H4 (cell line): ENCODE measurements at regions not wholly inside any gene's neighbourhood (a gene's known extent, or its start where the extent isn't known, plus 50 kb on each side); places are given as distances from the start of the nearest gene placed in this dataset.

Experiments used
- DNase-seq: peaks from one replicate; pipeline ENCODE4 v3.0.0-alpha.2; 2015; ENCODE audit warnings: low spot score

DNA sequence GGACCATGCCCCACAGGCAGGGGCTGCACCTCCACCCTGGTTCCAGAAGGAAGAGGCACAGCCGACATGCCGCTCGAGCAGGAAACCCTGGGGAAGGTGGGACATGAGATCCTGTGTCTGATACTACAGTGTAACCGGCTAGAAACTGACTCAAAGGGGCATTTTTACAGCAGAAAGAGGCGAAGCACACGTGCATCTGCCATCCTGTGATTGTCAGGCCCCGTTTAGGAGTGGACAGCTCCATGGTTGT lies 62.7 kb downstream of the SIK1 start:
- no peak for DNase-seq

DNA sequence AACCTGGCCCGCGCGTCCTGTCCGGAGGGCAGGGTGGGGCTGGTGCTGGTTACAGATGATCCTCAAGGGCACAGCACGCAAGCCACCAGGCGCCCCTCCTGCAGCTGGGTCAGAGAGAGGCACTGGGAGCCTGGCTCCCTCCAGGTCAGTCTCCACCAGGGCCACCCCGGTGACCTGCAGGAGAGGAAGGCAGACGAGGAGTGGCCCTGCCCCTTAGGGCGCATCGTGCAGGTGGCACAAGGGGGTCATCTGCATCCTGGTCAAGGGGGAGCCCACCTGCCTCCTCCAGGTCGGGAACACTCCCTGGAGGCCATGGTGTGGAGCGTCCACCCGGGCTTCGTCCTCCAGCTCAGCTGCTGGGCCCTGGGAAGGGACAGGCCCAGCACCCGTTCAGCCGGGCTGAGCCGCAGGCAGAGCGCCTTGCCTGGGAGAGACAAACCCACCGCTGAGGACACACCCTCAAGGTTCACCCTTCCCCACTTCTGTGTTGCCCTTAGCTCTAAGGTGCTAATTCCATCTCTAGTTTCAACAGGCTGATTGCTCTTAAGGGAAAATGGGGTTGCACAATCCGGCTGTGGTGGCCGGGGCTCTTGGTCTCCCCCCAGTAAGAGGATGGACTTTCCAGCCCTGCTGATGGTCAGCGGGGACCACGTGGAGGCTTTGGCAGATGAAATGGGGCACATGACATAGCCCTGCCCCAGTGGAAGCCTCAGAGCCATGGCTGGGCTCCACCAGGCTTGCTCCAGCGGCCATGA lies 63.2 kb downstream of the SIK1 start:
- DNase-seq, result no peak

DNA sequence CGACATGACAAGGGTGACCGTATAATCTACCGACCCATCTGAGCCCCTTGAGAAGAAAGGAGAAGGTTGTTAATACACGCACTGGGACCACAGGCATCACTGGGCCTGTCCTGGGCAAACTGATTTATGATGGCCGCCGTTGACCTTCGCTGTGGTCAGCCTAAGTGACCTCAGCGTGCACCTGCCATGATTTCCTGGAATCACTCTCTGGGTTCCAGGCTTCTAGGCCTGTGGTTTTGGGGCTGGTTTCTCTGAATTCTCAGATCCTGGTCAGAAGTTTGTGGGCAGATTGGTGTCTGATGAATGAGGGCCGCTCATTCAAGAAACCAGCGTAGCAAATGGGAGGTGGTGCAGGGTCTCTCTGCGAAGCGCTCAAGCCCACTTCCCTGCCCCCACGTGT lies 64.0 kb downstream of the SIK1 start:
- no peak for DNase-seq

DNA sequence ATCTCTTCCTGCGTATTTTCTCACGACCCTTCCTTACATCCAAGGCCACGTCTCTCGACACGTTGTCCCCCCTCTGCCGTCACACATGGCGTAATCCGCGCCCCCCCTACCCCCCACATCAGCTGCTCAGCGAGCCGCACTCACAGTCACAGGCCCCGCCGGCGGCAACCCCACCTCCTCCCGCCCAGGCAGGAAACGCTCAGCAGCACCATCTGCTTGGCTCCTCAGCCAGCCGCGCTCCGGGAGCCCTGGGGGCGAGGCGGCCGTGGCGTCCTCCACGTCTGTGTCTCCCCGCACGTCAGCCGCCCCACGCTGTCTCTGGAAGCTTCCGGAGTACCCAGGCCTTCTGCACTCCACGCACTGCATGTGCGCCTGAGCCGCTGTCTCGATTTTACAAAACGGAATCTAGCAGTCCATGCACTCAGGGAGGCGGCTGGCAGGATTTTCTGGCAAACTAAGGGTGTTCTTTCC lies 64.6 kb downstream of the SIK1 start:
- DNase-seq, result no peak

DNA sequence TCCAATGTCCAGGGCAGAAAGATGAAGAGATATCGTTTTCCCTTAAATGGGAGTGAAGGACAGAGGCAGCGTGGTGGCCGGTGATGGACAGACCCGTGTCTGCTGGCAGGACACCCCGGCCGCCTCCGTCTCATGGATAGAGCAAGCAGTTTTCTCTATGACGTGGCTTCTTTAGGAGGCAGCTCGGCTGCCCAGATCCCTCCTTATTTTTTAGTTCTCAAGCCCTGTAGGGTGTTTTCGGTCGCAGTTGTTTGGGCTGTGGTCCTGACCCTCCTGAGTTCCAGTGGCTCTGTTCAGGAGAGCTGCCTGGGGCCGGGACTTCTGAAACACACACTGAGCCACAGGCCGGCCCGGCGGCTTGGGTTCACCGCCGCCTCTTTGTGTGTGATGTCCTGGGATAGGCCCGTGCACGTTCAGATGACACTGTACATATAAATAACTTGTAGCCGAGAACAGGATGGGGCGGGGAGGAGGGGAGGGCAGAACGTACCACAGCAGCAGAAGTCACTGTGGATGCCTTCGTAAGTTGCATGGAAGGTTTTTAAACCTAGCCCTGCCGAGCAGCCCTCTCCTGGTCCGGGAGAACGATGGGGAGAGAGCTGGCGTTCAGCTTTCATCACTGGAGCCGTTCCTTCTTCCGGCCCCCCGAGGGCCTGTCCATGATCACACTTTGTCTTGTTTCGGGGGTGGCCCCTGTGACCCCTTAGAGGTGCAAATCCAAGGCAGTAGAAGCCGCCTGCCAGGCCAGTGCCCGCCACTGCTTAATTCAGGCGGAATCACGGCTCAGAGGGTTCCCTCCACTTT lies 65.2 kb downstream of the SIK1 start:
- no peak for DNase-seq

DNA sequence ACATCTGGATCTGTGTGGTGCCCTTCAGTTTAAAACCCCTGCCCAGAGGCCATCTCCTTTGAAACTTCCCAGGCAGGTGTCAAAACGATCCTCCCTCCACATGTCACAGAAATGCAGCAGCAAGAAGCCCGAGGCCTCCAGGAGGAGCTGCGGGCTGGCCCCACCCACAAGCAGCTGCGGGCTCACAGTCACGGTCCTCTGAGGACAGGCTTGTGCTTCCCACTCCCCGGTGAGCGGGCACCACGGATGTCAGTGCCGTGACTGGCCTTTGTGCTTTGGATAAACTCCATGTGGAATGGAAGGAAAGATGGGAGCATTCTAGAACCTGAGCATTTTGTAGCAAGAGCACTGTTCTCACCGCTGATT lies 65.8 kb downstream of the SIK1 start:
- DNase-seq, result no peak

DNA sequence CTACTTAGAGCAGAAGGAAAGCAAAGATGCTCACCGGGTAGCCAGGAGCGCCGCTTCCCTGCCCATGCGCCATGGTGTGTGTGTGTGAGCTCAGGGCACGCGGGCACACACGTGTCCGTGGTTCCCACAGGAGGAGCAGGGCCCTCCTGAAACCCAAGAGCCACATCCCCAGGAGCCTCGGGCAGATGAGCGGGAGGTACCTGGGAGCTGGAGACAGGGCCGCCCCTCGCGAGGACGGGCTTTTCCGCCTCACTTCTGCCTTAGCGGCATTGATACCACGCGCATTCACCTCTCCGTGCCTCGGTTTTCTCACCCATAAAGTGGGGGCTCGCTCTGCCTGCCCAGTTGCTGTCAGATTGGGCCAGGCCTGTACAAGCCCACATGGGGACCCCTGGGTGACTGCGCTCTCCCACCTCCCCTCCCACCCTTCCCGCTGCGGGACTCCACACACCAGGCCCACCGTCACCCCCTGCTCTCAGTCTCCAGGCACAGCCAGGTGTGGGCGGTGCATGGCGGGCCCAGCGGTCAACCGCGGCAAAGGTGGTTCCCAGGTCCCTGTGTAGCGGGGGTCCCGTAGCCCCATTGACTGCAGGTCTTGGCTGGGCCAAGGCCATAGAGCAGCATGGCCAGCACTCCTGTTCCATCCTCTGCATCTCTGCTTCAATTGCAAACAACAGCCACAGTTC lies 66.3 kb downstream of the SIK1 start:
- no peak for DNase-seq

DNA sequence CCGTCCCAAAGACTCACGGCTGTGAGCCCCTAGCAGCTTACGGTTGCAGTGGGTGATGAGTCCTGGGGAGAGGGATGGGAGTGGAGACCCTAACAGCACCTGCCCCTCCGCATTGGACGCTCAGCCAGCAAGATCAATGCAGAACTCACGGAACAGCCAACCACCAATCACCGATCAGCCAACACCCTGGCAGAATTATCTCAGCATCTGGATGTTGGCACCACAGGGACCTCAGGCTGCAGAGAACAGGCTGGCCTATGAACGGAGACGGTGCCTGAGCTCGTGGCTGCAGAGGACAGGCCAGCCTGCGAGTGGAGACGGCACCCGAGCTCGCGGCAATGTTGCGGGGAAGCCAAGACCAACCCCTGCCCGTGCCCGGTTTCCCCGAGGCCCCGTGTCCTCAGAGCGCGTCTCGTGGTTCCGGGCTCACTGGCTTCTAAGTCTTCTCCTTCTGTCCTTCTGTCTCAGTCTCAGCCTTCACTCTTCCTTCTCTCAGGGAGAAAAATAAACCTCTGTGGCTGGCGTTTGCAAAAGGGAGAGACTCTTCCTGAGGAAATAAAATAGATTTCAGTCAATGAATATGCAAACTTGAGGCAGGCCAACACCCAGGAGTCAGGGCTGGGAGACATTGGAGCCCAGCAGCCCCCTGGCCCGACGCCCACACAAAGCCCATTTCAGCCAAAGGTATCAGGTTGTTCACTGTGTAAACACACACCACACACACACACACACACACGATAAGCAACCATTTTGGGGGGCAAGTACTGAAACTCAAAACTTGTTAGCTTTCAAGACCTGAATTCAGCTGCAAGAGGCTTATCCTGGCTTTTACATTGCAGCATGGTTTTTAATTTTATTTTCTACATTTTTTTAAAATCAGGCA lies 67.8 kb downstream of the SIK1 start:
- DNase-seq, result no peak

DNA sequence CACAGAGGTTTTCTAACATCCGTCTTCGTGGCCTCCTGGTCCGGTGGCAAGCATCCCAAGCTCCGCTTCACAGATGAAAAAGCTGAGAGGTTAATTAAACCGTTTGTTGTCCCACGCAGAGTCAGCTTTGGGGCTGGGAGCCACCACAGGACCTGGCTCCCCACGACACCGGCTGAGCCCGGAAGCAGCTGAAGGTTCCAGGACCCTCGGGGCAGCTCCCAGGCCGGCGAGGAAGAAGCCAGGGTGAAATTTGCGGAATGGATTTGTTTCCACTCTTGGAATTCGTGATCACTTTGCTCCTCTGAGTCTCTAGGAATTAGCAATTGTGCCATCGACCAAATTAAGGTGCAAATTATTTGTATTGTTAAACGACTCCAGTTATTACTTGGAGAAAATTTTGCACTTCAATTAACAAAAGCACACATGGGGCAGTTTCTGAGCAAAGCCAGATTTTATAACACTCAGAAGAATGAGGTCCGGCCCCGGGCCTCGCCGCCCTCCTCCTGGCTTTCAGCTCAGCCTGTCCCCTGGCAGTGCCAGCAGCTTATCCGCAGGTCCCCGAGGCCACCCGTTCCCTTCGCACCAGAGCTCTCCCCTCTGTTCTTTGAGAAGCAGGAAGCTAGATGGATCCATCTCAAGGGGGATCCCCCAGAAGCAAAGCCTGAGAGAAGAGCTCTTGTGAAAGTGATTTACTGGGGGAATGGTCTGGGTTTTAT lies 69.1 kb downstream of the SIK1 start:
- DNase-seq, result no peak

DNA sequence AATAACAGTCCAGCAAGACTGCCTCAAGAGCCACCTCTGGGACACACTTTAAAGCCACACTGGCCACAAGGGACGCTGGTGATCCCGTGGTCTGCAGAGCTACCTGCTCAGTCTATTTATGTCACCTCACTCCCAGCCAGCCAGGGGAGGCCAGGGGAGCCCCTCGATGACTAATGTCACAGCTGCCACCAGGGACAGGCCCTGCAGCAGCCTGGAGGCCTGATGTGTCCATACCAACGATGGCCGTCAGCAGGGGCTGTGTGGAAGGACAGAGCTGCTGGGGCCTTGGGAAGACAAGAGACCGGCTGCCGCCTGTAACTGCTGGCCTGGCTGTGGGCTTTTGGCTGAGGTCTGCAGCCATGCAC lies 71.0 kb downstream of the SIK1 start:
- no peak for DNase-seq

DNA sequence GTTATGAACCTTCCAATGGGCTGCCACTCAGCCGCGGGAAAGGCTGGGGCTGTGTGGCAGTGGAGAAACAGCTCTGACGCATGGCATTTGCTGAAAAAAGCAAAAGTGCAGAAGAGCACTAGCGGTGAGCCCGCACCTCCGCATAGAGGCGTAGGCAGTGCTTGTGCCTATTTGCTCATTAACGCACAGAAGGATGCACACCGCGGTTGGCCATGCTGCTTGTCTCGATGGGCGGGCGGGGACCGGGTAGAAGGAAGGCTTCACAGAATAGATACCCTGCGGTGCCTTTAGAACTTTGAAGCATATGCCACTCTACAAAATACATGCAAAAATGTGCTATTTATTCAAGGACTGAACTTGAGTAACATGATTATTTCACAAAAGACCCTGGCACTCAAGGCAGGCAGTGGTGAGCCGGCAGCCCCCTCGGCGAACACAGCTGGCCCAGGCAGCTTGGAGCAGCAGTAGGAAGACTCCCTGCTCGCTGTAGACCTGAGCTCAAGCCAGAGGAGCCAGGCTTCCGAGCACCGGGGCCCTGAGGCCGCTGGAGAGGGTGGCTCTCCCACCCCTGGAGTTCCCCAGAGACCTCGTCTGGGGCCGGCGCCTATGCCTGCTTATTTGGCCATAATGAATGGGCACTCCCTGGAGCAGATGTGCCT lies 71.5 kb downstream of the SIK1 start:
- DNase-seq, result no peak

DNA sequence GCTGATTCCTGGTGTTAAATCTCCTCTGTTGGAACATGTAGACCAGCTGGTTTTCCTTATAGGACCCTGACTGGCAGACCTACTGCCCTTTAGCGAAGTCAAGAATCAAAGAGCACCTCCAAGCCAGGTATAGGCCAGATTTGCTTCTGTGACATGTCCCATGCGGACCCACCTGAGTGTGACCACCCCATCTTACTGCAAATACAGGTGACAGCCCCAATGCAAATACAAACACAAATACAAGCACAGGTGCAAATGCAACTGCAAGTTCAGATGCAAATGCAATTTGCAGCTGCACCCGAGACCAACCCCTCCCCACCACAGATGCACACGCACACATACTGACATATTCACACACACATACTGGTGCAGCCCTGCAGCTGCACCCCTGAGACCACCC lies 72.3 kb downstream of the SIK1 start:
- no peak for DNase-seq

DNA sequence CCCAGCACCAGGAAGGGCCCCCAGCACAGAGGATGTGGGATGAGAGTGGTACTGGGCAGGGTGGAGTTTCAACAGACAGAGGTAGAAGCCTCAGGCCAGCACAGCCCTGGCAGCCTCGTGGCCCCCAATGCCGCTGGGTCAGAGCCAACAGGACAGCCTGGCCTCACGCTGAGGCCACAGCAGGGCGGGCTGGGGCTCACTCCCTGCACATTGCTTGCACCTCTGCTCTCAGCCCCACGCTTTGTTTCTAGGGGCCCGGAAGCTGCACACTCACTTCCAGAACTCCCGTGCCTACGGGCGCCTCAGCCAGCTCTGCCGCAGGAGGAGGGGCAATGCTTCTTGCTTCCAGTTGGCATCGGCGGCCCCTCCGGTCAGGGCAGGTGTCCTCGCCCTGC lies 72.9 kb downstream of the SIK1 start:
- no peak for DNase-seq

DNA sequence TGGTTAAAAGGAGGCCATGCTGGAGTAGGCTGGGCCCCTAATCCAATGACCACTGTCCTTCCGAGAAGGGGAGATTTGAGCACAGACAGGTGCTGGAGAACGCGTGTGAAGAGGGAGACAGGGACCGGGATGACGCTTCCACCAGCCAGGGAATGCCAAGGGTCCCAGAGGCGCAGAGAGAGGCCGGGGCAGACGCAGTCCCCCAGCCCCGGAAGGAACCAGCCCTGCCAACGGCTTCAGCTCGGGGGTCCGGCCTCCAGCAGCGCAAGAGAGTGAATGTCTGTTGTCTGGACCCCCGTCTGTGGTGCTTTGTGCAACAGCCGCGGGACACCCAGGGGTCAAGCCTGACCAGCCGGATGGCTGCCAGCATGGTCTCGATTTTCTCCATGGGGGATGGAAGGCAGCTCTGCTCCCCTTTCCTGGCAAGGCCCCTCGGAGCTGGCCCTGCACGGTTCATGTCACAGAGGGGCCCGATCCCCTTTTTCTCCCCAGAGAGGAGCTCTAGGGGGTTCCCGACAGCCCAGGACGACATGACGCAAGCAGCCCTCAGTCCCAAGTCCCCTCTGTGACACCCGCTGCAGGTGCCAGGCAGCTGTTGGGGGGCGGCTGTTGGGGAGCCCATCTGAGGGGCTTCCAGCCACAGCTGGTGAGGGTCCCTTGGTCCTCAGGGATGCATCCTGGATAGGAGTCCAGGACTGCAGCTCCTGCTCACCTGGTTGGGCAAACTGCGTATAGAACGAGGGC lies 73.5 kb downstream of the SIK1 start:
- DNase-seq, result no peak

DNA sequence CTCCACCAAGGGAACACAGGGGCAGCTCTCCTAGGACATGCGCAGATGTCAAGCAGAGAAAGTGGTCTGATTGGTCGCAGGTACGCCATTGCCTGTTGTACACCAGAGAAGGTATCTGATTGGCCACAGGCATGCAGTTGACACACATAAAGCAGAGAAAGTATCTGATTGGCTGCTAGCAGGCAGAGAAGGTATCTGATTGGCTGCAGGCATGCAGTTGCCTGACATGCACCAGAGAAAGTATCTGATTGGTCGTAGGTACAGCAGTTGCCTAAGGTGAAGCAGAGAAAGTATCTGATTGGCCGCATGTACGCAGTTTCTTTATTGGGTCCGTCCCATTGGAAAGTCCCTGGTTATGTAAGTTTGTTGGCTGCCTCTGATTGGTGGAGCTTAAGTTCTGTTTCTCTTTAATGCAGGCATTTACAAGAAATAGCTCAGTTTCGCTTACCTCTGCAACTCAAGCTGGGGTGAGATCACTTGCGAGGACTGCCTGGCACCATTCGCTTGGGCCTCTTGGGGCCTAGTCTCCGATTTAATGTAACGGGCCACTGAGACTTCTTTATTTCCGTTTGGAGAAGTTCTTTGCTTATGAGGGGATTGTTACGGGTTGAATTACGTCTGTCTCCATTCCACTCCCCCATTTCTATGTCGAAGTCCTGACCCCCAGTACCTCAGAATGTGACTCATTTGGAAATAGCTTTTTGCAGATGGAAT lies 74.2 kb downstream of the SIK1 start:
- no peak for DNase-seq

DNA sequence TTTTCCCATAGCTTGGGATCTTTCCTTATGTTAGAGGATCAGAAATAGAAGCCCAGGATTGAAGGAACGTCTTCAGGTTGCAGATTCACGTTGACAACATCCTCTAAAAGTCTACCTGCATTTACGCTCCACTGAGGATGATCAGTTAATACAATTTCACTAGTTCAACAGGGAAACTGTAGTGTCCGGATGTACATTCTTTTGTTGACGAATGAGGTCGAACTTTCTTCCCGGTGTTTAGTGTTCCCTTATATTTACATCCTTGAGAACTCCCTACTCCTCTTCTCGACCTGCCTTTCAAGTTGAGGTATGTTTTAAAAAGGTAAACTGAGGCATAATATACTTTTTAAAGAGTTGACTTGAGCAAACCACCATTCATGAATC lies 74.8 kb downstream of the SIK1 start:
- DNase-seq, result no peak

DNA sequence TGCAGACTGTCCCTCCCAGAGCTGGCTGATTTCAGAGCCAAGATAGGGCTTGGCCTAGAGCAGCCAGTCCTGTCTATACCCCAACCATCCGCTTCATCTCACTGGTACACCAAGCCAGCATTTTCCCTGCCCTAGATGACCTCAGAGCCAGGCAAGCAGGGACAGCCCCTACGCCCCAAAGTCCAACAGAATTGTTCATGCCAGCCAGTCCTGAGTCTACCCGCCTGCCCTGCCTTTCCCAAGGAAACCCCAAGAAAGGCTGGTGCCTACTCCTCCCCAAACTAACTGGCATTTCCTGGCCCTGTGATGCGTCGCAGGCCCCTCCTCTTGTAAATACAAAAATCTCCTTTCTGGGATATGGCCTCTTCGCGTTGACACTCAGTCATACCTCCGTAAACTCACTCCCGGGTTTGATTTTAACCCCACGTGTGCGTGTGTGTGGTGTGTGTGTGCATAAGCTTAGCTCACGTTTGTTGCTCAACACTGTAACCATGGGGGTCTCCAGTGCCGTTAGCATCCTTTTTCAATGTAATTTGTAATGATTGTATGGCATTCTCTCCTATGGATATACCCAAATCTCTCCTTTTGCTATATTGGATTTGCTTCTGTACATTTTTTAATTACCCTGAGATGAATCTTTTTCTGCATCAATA lies 75.3 kb downstream of the SIK1 start:
- DNase-seq, result no peak

DNA sequence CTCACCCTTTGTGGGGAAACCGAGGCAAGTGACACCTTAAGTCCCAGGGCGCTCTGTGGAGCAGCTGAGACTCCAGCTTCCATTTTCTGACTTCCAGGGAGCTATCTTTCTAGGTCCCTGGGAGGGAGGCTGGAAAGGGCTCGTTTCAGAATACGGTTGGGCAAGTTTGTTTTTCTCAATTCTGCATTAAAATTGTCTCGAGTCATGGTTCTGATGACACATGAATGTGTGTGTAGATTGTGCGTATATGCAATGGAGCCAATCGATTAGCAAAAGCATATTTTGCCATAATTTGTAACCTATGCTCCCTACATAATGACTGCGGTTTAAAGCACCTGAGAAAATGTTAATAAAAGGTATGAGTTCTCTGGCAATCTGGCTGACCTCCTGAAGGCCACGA lies 77.3 kb downstream of the SIK1 start:
- no peak for DNase-seq

DNA sequence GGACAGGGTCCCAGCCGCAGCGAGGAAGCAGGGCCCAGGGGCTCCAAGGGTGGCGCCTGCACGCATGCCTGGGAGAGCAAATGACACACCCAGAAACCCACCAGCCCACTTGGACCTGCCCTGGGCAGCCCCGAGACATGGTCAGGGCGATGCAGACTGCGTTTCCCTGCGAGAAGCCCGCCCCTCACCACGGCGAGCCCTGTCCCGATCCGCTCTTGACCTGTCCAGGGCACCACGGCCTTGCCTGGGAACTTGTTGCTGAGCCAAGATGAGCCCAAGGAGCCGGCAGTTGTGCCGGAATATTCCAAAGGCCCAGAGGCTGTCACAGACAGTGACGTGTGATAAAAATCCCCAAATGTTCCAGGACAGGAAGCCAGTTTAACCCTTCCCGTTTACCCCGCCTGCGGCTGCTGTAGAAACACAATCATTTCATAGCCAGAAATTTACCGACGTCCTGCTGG lies 78.1 kb downstream of the SIK1 start:
- no peak for DNase-seq
